Islet precursor cell (in vitro differentiated cells): ENCODE measurements at regions not wholly inside any gene's neighbourhood (a gene's known extent, or its start where the extent isn't known, plus 50 kb on each side); places are given as distances from the start of the nearest gene placed in this dataset.

Experiments
- DNase-seq: peaks from one replicate; pipeline ENCODE4 v3.0.0-alpha.2; 2018

- DNase-seq: no peak
Measured at GRCh38 chr18:51862051-51862715, 477.8 kb upstream of the DCC start.

DNA sequence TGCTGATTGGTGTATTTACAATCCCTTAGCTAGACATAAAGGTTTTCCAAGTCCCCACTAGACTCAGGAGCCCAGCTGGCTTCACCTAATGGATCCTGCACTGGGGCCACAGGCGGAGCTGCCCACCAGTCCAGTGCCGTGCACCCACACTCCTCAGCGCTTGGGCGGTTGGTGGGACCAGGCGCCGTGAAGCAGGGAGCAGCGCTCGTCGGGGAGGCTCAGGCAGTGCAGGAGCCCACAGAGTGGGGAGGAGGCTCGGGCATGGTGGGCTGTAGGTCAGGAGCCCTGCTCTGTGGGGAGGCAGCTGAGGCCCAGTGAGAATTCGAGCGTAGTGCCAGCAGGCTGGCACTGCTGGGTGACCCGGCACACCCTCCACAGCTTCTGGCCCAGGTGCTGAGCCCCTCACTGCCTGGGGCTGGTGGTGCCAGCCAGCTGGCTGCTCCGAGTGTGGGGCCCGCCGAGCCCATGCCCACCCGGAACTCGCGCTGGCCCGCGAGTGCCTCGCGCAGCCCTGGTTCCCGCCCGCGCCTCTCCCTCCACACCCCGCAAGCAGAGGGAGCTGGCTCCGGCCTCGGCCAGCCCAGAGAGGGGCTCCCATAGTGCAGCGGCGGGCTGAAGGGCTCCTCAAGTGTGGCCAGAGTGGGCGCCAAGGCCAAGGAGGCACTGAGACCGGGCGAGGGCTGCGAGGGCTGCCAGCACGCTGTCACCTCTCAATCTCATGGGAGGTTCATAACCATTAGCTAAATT, 475.6 kb upstream of the DCC start:
- no peak for DNase-seq

DNA sequence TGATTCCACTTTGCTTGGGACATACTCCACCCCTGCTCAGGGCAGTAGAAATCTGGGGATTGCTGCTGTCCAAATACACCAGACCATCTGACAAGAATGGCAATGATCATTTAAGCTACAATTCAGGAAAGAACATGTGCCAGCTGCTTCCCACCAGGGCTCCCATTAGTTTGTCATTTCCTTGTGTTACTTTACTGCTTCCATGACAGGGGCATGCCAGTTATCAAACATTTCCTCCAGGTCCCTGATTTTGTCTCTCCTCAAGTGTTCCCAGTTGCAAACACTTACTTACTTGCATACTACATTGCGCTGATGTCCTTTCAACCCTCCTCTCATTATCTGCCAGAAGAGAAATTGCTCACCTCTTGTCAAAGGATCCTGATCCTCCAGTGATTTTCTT, 474.5 kb upstream of the DCC start:
- DNase-seq: no peak

DNA sequence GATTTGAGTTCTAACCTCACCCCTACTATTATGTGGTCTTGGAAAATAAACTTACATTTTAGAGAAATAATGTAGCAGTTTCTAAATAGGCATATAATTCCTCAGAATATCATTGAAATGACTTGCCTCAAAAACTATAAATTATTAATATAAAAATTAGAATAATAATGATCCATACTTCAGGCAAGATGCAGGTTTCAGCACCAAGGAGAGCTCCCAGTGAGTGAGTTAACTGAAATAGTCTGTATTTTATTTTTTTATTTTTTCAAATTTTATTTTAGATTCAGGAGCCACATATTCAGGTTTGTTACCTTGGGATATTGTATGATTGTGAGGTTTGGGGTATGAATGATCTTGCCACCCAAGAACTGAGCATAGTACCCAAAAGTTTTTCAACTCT, 472.2 kb upstream of the DCC start:
- no peak for DNase-seq

DNA sequence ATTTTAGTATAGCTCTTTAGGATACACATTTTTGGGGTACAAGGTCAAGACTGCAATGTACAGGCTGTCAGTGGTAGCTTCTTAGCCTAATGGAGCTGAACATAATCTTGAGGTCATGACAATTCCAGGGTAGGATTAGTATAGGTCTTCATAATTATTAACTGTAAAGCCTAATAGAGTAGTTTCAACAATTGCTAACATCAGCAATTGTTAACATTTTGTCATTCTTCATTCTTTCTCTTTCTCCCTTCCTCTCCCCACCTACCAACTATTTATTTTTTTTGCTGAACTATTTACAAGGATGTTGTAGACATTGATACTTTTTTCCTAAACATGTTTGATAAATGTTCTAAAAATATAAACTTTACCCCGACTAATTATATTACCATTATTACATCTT, 461.3 kb upstream of the DCC start:
- DNase-seq: no peak

- DNase-seq: no peak
Measured at GRCh38 chr18:51879329-51879728, 460.7 kb upstream of the DCC start.

GRCh38 chr18:51881394-51881793, 458.6 kb upstream of the DCC start:
- no peak for DNase-seq

DNA sequence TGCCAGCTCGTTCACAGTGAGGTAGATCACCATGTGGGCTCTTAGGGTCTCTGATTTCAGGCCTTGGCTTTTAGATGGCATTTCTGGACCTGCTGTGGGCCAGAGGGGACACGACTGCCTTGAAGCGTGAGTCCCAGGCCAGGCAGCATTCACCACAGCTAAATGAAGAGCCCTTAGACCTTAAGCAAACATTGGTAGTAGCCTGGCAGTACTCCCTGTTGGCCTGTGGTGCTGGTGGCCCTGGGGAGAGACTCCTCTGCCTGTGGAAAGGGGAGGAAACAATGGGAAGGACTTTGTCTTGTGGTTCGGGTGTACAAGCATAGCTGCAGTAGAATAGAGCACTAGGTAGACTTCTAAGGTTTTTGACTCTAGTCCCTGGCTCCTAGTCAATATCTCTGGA, 456.0 kb upstream of the DCC start:
- DNase-seq: no peak

GRCh38 chr18:51890762-51891161, 449.2 kb upstream of the DCC start:
- DNase-seq: peak; percentile 63

DNA sequence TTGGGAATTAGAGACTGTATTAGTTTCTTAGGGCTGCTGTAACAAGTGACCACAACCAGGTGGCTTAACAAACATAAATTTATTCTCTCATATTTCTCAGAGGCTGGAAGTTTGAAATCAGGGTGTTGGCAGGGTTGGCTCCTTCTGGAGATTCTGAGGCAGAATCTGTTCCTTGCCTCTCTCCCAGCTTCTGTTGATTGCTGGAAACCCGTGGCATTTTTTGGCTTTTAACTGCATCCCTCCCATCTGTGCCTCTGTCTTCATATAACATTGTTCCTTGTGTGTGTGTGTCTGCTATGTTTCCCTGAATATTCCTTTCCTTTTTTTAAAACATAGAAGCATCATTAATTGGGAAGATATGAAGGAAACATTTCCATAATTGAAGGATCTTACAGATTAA, 448.1 kb upstream of the DCC start:
- DNase-seq: no peak

GRCh38 chr18:51897884-51898283, 442.1 kb upstream of the DCC start:
- DNase-seq: no peak

DNA sequence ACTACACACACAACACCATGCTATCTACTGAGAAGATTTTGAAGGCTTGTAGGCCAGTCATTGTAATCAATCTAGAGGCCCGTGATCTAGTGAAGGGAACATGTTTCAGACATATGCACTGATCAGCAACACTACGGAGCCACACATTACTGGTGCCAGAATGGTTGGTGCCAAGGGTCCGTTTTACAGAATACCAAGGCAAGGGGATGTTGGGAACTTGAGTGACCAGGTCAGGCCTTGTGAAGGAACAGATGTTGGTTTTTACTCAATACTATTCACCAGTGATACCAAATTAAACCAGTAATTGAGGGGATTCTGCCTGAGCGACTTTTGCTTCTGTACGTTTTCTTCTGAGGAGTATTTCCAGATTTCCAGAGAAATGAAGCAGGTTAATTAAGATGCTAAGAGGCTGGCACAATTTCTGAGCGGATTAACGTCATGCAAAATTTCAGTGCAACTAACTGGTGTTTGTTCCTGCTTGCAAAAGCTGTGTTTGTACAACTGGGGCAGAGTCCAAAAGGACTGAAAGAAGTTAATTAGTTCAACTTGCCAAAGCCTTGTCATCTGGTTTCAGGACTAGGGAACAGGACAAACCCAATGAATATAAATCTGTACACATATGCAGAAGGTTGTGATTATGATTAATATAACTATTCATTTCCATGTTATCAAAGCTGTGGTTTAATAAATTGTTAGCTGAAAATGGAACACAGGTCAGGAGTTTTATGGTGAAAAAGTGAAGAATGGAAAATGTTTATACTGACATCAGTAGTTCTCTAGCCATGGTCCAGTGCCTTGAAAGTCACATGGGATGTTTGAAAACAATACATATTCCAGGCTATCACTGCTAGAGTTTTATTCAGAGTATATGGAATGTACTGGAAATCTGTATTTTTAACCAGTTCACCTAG, 432.1 kb upstream of the DCC start:
- DNase-seq: no peak

DNA sequence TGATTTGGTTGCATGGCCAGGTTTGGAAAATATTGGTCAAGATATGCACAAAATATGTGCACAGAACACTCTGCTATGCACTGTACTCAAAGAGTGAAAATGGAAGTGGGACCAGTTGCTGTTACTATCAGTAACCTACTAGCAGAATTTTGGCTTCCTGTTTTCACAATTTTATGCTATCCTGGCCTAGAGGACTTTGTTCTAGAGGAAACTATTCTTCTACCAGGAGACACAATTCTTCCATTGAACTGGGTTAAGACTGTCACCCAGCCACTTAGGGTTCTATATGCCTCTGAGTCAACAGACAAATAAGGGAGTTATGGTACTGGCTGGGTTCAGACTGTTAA, 431.4 kb upstream of the DCC start:
- DNase-seq: no peak

GRCh38 chr18:51911584-51911983, 428.4 kb upstream of the DCC start:
- DNase-seq: no peak

DNA sequence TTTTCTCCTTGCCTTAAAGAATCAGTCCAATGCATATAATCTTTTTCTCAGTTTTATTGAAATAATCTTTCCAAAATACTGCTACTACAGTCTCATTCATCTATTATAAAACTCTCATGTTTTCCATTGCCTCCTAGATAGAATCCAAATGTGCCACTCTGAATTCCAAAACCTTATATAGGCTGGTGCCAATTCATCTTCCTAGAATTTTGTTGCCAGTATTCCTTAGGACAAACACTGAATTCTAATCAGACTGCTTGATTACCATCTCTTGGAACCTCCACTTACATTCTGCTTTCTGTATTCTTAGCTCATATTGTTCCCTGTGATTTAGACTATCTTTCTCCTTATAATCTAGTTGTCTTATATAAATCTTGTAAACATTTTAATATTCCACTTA, 427.6 kb upstream of the DCC start:
- no peak for DNase-seq

DNA sequence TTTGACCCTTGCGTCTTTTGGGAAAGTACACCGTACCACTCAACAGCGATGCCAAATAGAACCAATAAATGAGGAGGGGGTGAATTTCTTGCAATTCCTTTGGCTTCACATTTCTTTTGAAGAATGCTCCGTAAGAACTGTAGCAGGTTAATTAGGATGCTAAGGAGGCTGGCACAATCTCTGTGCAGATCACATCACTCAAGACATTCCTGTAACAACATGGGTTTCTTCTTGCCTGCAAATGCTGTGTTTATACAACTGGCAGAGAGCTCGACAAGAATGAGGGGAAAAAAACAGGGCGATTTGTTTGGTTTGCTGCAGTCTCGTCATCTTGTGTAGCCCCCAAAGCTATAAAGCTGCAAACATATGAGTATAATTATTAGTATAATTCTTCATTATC, 424.8 kb upstream of the DCC start:
- no peak for DNase-seq

DNA sequence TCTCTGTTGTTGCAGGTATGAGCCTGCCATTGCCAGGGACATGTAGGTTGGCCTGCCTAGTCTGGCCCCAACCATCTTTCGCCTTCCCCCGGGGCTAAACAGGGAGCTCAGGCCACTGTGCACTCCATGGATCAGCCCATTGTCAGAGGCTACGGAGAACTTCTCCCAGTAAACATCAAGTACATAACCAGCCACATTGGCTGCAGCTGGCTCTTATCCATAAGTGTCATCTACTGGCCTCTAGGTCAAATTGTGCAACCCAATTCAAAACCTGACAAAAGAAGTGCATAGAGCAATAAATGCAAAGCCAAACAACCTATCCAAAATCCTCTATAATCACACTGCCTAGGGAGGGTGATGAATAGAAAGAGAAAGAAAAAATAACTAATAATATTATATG, 418.1 kb upstream of the DCC start:
- DNase-seq: no peak

DNA sequence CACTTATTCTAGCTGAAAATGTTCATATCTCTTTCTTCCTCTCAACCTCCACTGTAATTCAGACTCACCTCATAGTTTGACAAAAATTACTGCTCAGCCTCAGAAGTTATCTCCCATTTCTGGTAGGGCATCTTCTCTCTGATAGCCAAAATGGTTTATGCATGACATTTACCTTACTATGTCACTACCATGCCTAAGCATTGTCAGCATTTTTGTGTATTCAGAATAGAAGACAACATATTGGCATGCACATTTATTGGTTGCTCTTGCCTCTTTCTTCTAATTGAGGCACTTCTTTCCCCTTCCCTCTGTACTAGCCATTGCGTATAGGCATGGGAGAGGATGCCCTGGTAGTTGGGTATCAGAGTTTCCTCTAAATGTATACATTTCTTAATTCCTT, 406.1 kb upstream of the DCC start:
- no peak for DNase-seq

DNA sequence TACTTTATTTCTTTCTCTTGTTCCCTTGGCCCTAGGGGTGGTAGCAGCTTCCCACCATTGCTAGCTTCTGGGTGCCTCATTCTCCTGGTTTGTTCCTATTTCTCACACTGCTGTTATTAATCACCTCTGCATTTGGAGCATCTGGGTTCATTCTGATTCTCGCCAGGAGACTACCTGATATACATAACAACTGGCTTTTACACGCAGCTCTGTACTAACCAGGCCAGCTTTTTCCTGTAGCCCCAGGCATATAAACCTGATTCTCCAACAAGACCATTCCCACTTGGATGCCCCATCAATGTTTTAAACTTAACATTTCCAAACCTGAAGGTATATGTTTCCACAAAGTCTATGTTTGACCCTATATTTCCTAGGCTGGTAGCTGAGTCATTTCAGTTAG, 403.9 kb upstream of the DCC start:
- no peak for DNase-seq

DNA sequence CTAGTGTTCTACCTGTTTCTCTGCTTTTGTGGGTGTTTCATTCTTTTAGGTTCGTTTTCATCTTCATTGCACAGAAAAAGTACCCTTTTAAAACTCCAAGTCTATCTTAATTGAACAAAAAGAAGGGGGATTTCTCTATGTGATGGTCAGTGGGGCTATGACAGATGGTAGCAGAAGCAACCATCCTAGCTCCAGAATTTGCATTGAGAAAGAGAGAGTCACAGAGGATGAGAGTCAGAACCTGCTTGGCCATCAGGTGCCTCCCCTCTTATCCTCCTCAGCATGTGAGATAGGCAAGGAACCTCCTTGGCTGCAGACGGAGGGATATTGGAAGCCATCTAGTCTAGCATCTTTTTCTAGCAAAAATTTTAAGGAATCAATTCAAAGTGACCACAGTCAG, 398.0 kb upstream of the DCC start:
- no peak for DNase-seq

DNA sequence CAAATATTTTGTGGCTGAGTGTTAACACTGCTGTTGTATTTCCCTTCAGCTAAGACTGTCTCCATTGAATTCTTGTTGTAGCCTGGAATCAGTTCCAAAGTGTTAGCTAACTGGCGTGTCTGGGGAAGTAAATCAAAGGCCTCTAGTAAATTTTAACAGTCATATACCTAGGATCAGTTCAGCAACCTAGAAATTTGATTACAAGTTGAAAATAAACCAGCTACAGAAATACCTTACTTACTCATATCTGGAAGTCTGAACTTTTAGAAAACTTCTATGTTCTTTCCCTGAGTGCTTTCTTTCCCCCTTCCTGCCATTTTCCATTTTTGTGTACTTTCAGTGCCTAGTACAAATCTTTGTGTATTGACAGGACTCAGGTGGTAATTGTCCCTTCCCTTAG, 396.7 kb upstream of the DCC start:
- no peak for DNase-seq

DNA sequence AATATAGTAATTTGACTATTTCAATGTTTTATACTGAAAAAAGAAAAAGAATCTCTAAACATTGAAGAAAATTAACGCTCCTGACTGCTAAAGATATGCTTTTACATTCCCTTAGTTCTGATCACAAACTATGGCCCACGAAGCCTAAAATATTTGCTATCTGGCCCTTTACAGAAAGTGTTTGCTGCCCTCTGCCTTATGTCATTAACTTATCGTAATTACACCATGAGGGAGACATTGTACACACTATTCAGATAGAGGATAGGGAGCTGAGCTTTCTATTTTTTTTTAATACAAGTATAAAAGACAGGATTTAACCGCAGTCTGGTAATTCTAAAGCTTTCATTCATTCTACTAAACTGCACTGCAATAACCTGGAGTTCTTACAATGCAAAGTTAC, 393.1 kb upstream of the DCC start:
- DNase-seq: no peak

GRCh38 chr18:51952844-51953243, 387.2 kb upstream of the DCC start:
- peak; percentile 72 for DNase-seq

GRCh38 chr18:51953521-51953920, 386.5 kb upstream of the DCC start:
- DNase-seq: no peak
